Ovary (tissue), 3 donors: ENCODE measurements at regions not wholly inside any gene's neighbourhood (a gene's known extent, or its start where the extent isn't known, plus 50 kb on each side); places are given as distances from the start of the nearest gene placed in this dataset.

ENCODE experiments used
- EP300 ChIP-seq: sonication (generic); formaldehyde crosslinking; IDR thresholded peaks from one replicate; pipeline ENCODE4 v1.6.1; 2017; ENCODE audit warnings: antibody characterized with exemption
- POLR2A ChIP-seq: fragments of 450-650 bp; IDR thresholded peaks from one replicate; pipeline ENCODE4 v1.6.1; 2017; ENCODE audit warnings: antibody characterized with exemption, mild to moderate bottlenecking, moderate library complexity
- TF ChIP-seq, protein P1 (sequence below), 3 donors: fragments of 450-650 bp in 2 of 3; fragments of 200-600 bp in 1 of 3; IDR thresholded peaks; one replicate each; pipeline versions ENCODE4 v1.5.1 to v1.8.0; 2016 to 2022; ENCODE audit warnings: antibody characterized with exemption in 3 of 3, mild to moderate bottlenecking in 1 of 3
- donor health status: DM: no; HTN: no; CAD: no.

DNA sequence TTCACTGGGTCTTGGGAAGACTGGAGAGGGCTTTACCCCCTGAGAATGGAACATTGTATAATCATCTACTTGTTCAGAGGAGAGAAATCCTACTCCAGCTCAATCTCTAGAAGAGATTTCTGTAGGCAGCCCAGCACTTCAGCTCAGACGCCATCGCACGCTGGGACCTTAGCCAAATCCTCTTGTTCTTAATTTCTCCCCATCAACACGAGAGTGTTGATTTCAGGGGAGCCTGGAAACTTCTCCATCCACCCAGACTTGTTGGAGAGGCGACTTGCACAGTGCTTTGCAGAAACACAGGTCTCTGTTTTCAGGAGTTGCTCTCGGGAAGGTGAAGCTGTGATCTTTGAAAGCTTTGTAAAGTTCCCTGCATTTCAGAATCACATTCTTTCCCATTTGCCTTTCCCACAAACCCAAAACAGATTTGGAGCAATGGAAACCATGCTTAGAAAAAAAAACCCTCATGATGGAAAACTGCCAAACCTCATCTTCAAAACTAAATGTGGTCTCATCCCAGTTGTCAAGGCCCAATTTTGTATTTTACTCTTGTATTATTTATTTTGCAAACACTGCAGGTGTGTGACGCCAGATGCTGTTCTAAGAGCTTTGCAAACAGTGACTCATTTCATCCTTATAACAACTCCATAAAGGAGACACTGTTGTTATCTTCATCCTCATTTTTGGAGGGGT, 60.9 kb downstream of the CALML3 start:
- TF ChIP-seq, protein P1, sequence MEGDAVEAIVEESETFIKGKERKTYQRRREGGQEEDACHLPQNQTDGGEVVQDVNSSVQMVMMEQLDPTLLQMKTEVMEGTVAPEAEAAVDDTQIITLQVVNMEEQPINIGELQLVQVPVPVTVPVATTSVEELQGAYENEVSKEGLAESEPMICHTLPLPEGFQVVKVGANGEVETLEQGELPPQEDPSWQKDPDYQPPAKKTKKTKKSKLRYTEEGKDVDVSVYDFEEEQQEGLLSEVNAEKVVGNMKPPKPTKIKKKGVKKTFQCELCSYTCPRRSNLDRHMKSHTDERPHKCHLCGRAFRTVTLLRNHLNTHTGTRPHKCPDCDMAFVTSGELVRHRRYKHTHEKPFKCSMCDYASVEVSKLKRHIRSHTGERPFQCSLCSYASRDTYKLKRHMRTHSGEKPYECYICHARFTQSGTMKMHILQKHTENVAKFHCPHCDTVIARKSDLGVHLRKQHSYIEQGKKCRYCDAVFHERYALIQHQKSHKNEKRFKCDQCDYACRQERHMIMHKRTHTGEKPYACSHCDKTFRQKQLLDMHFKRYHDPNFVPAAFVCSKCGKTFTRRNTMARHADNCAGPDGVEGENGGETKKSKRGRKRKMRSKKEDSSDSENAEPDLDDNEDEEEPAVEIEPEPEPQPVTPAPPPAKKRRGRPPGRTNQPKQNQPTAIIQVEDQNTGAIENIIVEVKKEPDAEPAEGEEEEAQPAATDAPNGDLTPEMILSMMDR (IDR thresholded peaks at IDR 0.05) = no peak
- TF ChIP-seq EP300 (no peak), POLR2A (no peak)
